K562 (cell line): ENCODE measurements at regions not wholly inside any gene's neighbourhood (a gene's known extent, or its start where the extent isn't known, plus 50 kb on each side); places are given as distances from the start of the nearest gene placed in this dataset.

Experiments used
- CUX1 ChIP-seq: fragments of 200-800 bp; sonication (Bioruptor generic); IDR thresholded peaks from 2 replicates; pipeline ENCODE4 v1.6.1; 2016; ENCODE audit warnings: missing genetic modification characterization, missing compliant biosample characterization
- EWSR1 ChIP-seq: fragments of 450-650 bp; IDR thresholded peaks from 2 replicates; pipeline ENCODE4 v1.6.1; 2018; ENCODE audit warnings: borderline replicate concordance, mild to moderate bottlenecking, low read depth, moderate library complexity; ENCODE audit not compliant: partially characterized antibody
- NCOA2 ChIP-seq, 2 experiments: fragments of 450-650 bp; IDR thresholded peaks; 2 replicates each; pipeline ENCODE4 v1.6.1; 2018; ENCODE audit warnings: mild to moderate bottlenecking in 2 of 2, moderate library complexity in 1 of 2; ENCODE audit not compliant: partially characterized antibody in 2 of 2
- ZBED1 ChIP-seq: IDR thresholded peaks from 2 replicates; pipeline ENCODE4 v1.6.1; 2014
- ZKSCAN3 ChIP-seq: fragments of 250-450 bp; sonication (Bioruptor Pico); IDR thresholded peaks from 2 replicates; pipeline ENCODE4 v1.4.0; 2020
- ZNF197 ChIP-seq: fragments of 200-800 bp; sonication (Bioruptor generic); IDR thresholded peaks from 2 replicates; pipeline ENCODE4 v1.6.1; 2016; ENCODE audit warnings: low read depth, missing genetic modification characterization, missing compliant biosample characterization
- TF ChIP-seq, protein P1 (sequence below): sonication (generic); formaldehyde crosslinking; IDR thresholded peaks from 2 replicates; pipeline ENCODE4 v1.8.0; 2022; ENCODE audit warnings: mild to moderate bottlenecking, missing genetic modification reagents

- TF ChIP-seq CUX1 (no peak), ZKSCAN3 (no peak), EWSR1 (no peak), ZNF197 (CRISPR knock-in tag) (no peak), ZBED1 (no peak), NCOA2 (IDR thresholded peaks at IDR 0.05; ENCODE audit: partially characterized antibody in 2 of 2) (no peak)
- TF ChIP-seq, protein P1, sequence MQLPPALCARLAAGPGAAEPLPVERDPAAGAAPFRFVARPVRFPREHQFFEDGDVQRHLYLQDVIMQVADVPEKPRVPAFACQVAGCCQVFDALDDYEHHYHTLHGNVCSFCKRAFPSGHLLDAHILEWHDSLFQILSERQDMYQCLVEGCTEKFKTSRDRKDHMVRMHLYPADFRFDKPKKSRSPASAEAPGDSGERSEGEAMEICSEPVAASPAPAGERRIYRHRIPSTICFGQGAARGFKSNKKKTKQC (CRISPR knock-in tag), result no peak
Observed at GRCh38 chr7:22945584-22945983, 68.3 kb downstream of the HYCC1 start (continued).
